K562 (cell line): ENCODE measurements at regions not wholly inside any gene's neighbourhood (a gene's known extent, or its start where the extent isn't known, plus 50 kb on each side); places are given as distances from the start of the nearest gene placed in this dataset.

ENCODE experiments used
- ATAC-seq: fragments of 200-7000 bp; cut with Tn5 transposase; 3 replicates; pipeline ENCODE4 v1.9.1; 2020; ENCODE audit warnings: moderate library complexity
- BruUV-seq: library from RNA; stranded (reverse); fragments of 400-500 nt; replicated peaks from 2 replicates; lab custom pipeline; 2021; lab: Mats Ljungman, UMichigan
- CTCF ChIA-PET: fragments of 300-600 bp; formaldehyde crosslinking; extraction: SDS; loops from one replicate; lab custom pipeline; 2021; ENCODE audit warnings: low intra/inter-chr PET ratio; lab: Yijun Ruan, JAX
- POLR2A ChIA-PET: fragments of 300-600, 350-650 bp; sonication (Branson Sonifier 250); formaldehyde crosslinking; extraction: SDS; loops from one replicate; lab custom pipeline; 2021; ENCODE audit warnings: antibody characterized with exemption, inconsistent platforms; lab: Yijun Ruan, JAX
- DNase-seq, 4 experiments: peaks; one replicate each; pipeline versions ENCODE4 v3.0.0 to v3.0.0-alpha.2; 2011 to 2018; ENCODE audit warnings: low spot score in 3 of 4, mixed read lengths in 3 of 4; ENCODE audit errors: extremely low read depth in 1 of 4
- FAIRE-seq: peaks from 2 replicates; lab custom pipeline; 2011; peaks lifted over from hg19 to GRCh38; lab: Jason Lieb, UNC
- H2AFZ ChIP-seq: 2 replicates; pipeline ENCODE4 v1.6.0; 2011; ENCODE audit warnings: low read depth, low read length, control low read depth, inconsistent platforms
- H3K27ac ChIP-seq: fragments of 200-600 bp; 3 replicates; pipeline ENCODE4 v1.8.0; 2011; ENCODE audit warnings: low read depth, mild to moderate bottlenecking, control low read depth, inconsistent platforms, low read length, moderate library complexity, mixed read lengths; ENCODE audit errors: extremely low read depth
- H3K27me3 ChIP-seq, 2 experiments: fragments of 300-600 bp in 1 of 2; 2 replicates in 1 of 2; 3 replicates in 1 of 2; pipeline versions ENCODE4 v1.6.0 to v1.8.0; 2011; ENCODE audit warnings: inconsistent platforms in 2 of 2, low read length in 2 of 2, mild to moderate bottlenecking in 1 of 2, mixed read lengths in 1 of 2, moderate library complexity in 1 of 2; ENCODE audit not compliant: control insufficient read depth in 2 of 2, insufficient read depth in 2 of 2
- H3K36me3 ChIP-seq: fragments of 300-600 bp; 3 replicates; pipeline ENCODE4 v1.8.0; 2011; ENCODE audit warnings: mild to moderate bottlenecking, low read length, inconsistent platforms; ENCODE audit not compliant: control insufficient read depth, insufficient read depth
- H3K4me1 ChIP-seq, 2 experiments: fragments of 200-600 bp in 1 of 2; replicated peaks in 1 of 2; 2 replicates in 1 of 2; 3 replicates in 1 of 2; pipeline versions ENCODE4 v1.5.1 to v1.8.0; 2011; ENCODE audit warnings: inconsistent platforms in 2 of 2, low read length in 2 of 2, mild to moderate bottlenecking in 1 of 2, mixed read lengths in 1 of 2, moderate library complexity in 1 of 2; ENCODE audit not compliant: control insufficient read depth in 2 of 2, insufficient read depth in 2 of 2
- H3K4me2 ChIP-seq: 2 replicates; pipeline ENCODE4 v1.6.1; 2011; ENCODE audit warnings: low read length, control low read depth, inconsistent platforms, mixed read lengths; ENCODE audit not compliant: insufficient read depth
- H3K4me3 ChIP-seq: fragments of 200-600 bp; sonication (generic), shearing (Covaris generic); 2 replicates; pipeline ENCODE4 v1.5.1; 2016; ENCODE audit warnings: control low read depth, inconsistent platforms
- H3K79me2 ChIP-seq: fragments of 200-600 bp; 3 replicates; pipeline ENCODE4 v1.8.0; 2011; ENCODE audit warnings: low read length, inconsistent platforms; ENCODE audit not compliant: control insufficient read depth, insufficient read depth
- H3K9ac ChIP-seq, 2 experiments: 2 replicates each; pipeline versions ENCODE4 v1.6.0 to v1.6.1; 2011; ENCODE audit warnings: low read depth in 2 of 2, low read length in 2 of 2, control low read depth in 1 of 2, inconsistent platforms in 1 of 2, mild to moderate bottlenecking in 1 of 2, mixed read lengths in 1 of 2; ENCODE audit not compliant: insufficient read depth in 1 of 2
- H3K9me1 ChIP-seq: one replicate; pipeline ENCODE4 v1.6.0; 2011; ENCODE audit warnings: inconsistent platforms, mild to moderate bottlenecking, low read length, moderate library complexity; ENCODE audit not compliant: control insufficient read depth, insufficient read depth
- H3K9me3 ChIP-seq: replicated peaks from 2 replicates; pipeline ENCODE4 v1.5.1; 2011; ENCODE audit warnings: low read depth, low read length, inconsistent platforms; ENCODE audit not compliant: control insufficient read depth, insufficient read depth
- H4K20me1 ChIP-seq: replicated peaks from 2 replicates; pipeline ENCODE4 v1.6.1; 2011; ENCODE audit warnings: low read length, inconsistent platforms, mixed read lengths; ENCODE audit not compliant: control insufficient read depth, insufficient read depth
- CREB1 ChIP-seq, 2 experiments: sonication (generic) in 1 of 2; formaldehyde crosslinking in 1 of 2; IDR thresholded peaks; 2 replicates each; pipeline versions ENCODE4 v1.6.1 to v1.8.0; 2012 to 2022; ENCODE audit warnings: inconsistent platforms in 1 of 2, mild to moderate bottlenecking in 1 of 2, missing genetic modification reagents in 1 of 2, moderate library complexity in 1 of 2
- GATA2 ChIP-seq: sonication (generic); formaldehyde crosslinking; IDR thresholded peaks from 2 replicates; pipeline ENCODE4 v1.4.0; 2020; ENCODE audit warnings: mild to moderate bottlenecking, missing genetic modification reagents
- KLF6 ChIP-seq: fragments of 250-450 bp; sonication (Bioruptor Pico); IDR thresholded peaks from 2 replicates; pipeline ENCODE4 v1.4.0; 2020; ENCODE audit warnings: mild to moderate bottlenecking, moderate library complexity, borderline replicate concordance
- MECOM ChIP-seq: fragments of 250-450 bp; sonication (Bioruptor Pico); IDR thresholded peaks from 2 replicates; pipeline ENCODE4 v1.8.0; 2022; ENCODE audit warnings: inconsistent platforms
- TBP ChIP-seq: optimal IDR thresholded peaks from 2 replicates; pipeline ENCODE3; 2011; ENCODE audit warnings: low read depth, low read length, improper control_type of control experiment
- ZNF224 ChIP-seq: sonication (generic); formaldehyde crosslinking; IDR thresholded peaks from 2 replicates; pipeline ENCODE4 v1.8.0; 2022; ENCODE audit warnings: mild to moderate bottlenecking, missing genetic modification reagents
- WGBS: fragments of 100-300 bp; shearing (Covaris generic); methylation state at CpG from one replicate; pipeline ENCODE4 v1.1.6; 2016; ENCODE audit warnings: low coverage, mixed read lengths; ENCODE audit not compliant: insufficient coverage; ENCODE audit errors: missing lambda C conversion rate; 5-methylcytosine and 5-hydroxymethylcytosine counted together
- in situ Hi-C: fragments of 300-500 bp; cut with MboI; formaldehyde crosslinking; loops from 4 replicates; pipeline ENCODE4 v1.15.0; 2018; ENCODE audit warnings: inconsistent platforms, mixed read lengths
- intact Hi-C: fragments of 100-400 bp; cut with micrococcal nuclease; formaldehyde crosslinking; loops from 2 replicates; pipeline ENCODE4 v1.14.2; 2022

GRCh38 chr2:224309176-224309575 lies 92.7 kb downstream of the FAM124B start:
- CTCF ChIA-PET = no interaction called here
- Histone ChIP-seq H3K9me1 (no peaks in the 10 kb centered on the region), H3K27ac (no peak overlapping the region), H3K36me3 (no peaks in the 10 kb centered on the region), H4K20me1 (no peaks in the 10 kb centered on the region), H3K9me3 (no peaks in the 10 kb centered on the region), H2AFZ (no peak overlapping the region), H3K79me2 (no peaks in the 10 kb centered on the region), H3K4me3 (no peak overlapping the region), H3K27me3 (no peaks in the 10 kb centered on the region), H3K9ac (no peak overlapping the region), H3K4me2 (no peak overlapping the region), H3K4me1 (no peaks in the 10 kb centered on the region)
- DNase-seq = no peak
- in situ Hi-C loops = no loop called here
- no TSS peak for BruUV-seq
- WGBS = 5% methylated on average over 4 of the region's 4 CpGs
- intact Hi-C loops = no loop called here
- POLR2A ChIA-PET = no interaction called here
- FAIRE-seq = no peak
- no peak for ATAC-seq
- TF ChIP-seq KLF6 (CRISPR knock-in tag) (no peak), TBP (no peak), GATA2 (no peak), MECOM (no peak)

GRCh38 chr2:224308272-224308911 lies 93.5 kb downstream of the FAM124B start:
- Histone ChIP-seq H2AFZ (no peak overlapping the region), H3K9me3 (no peaks in the 10 kb centered on the region), H3K4me3 (no peak overlapping the region), H3K27me3 (no peaks in the 10 kb centered on the region), H3K4me2 (no peak overlapping the region), H3K27ac (no peak overlapping the region), H3K36me3 (no peaks in the 10 kb centered on the region), H4K20me1 (no peaks in the 10 kb centered on the region), H3K79me2 (no peaks in the 10 kb centered on the region), H3K9me1 (no peaks in the 10 kb centered on the region), H3K4me1 (no peaks in the 10 kb centered on the region), H3K9ac (no peak overlapping the region)
- CTCF ChIA-PET = no interaction called here
- intact Hi-C loops (no loop called here), in situ Hi-C loops (no loop called here)
- ATAC-seq (no peak), DNase-seq (no peak), FAIRE-seq (no peak)
- 0% methylated on average over 2 of the region's 2 CpGs for WGBS
- no TSS peak for BruUV-seq
- no peak for TF ChIP-seq CREB1 (IDR thresholded peaks at IDR 0.05)
- no peak for TF ChIP-seq CREB1 (CRISPR knock-in tag; IDR thresholded peaks at IDR 0.05)
- no peak for TF ChIP-seq ZNF224 (CRISPR knock-in tag)
- POLR2A ChIA-PET = no interaction called here
